Spleen (tissue), 7 donors: ENCODE measurements at regions not wholly inside any gene's neighbourhood (a gene's known extent, or its start where the extent isn't known, plus 50 kb on each side); places are given as distances from the start of the nearest gene placed in this dataset.

Experiments used
- CTCF ChIP-seq, 11 experiments: fragments of 200-600 bp in 7 of 11; fragments of 450-650 bp in 4 of 11; sonication (generic) in 4 of 11; IDR thresholded peaks in 8 of 11; conservative IDR thresholded peaks in 3 of 11; 1 replicate in 7 of 11; 2 replicates in 4 of 11; pipeline versions ENCODE4 v1.4.0 to v1.8.0; 2016 to 2021; ENCODE audit warnings: antibody characterized with exemption in 11 of 11, inconsistent platforms in 4 of 11, mild to moderate bottlenecking in 1 of 11
- POLR2A ChIP-seq, 3 donors: fragments of 450-650 bp; IDR thresholded peaks; one replicate each; pipeline ENCODE4 v1.5.1; 2017; ENCODE audit warnings: antibody characterized with exemption in 3 of 3, mild to moderate bottlenecking in 1 of 3
- POLR2AphosphoS5 ChIP-seq, 3 donors: sonication (generic); formaldehyde crosslinking; IDR thresholded peaks; one replicate each; pipeline ENCODE4 v1.5.1; 2017; ENCODE audit warnings: antibody characterized with exemption in 3 of 3
- donor health status: DM: no; HTN: no; CAD: no; lungs with moderate emphysema.
- donor health status: DM: no; HTN: no; CAD: no.
- donor health status: DM: no; HTN: no; CAD: no.

GRCh38 chr2:107407974-107408373 is 418.7 kb upstream of the RGPD4 start:
- no peak for TF ChIP-seq POLR2A (IDR thresholded peaks at IDR 0.05)
- TF ChIP-seq CTCF (IDR thresholded peaks at IDR 0.05 in 8 of 11, conservative IDR thresholded peaks at IDR 0.05 in 3 of 11) = no peak
- TF ChIP-seq POLR2AphosphoS5 (IDR thresholded peaks at IDR 0.05) = no peak
